HCT116 (cell line): ENCODE measurements at regions not wholly inside any gene's neighbourhood (a gene's known extent, or its start where the extent isn't known, plus 50 kb on each side); places are given as distances from the start of the nearest gene placed in this dataset.

Experiments
- ATAC-seq: fragments of 200-7000 bp; cut with Tn5 transposase; 2 replicates; pipeline ENCODE4 v1.9.1; 2020; ENCODE audit warnings: mild to moderate bottlenecking, moderate library complexity
- BruUV-seq: library from RNA; stranded (reverse); fragments of 400-500 nt; replicated peaks from 2 replicates; lab custom pipeline; 2021; lab: Mats Ljungman, UMichigan
- CTCF ChIA-PET: fragments of 300-600 bp; sonication (Branson Sonifier 250); formaldehyde crosslinking; loops from one replicate; lab custom pipeline; 2021; ENCODE audit warnings: antibody characterized with exemption; lab: Charles Lee
- POLR2A ChIA-PET: fragments of 300-600, 350-600 bp; sonication (Branson Sonifier 250); formaldehyde crosslinking; loops from one replicate; lab custom pipeline; 2021; ENCODE audit warnings: antibody characterized with exemption; lab: Charles Lee
- RAD21 ChIA-PET, 2 experiments: fragments of 300-600 bp; sonication (Branson Sonifier 250); formaldehyde crosslinking; loops; one replicate each; lab custom pipeline; 2023; ENCODE audit warnings: low total read pairs in 2 of 2; ENCODE audit not compliant: uncharacterized antibody in 2 of 2, unreplicated experiment in 2 of 2, low non-redundant PET in 1 of 2; lab: Charles Lee
- DNase-seq: peaks from one replicate; pipeline ENCODE4 v3.0.0-alpha.2; 2010; ENCODE audit warnings: low read depth, low spot score
- H2AFZ ChIP-seq: fragments of 200-600 bp; shearing (Covaris generic), sonication (generic); 2 replicates; pipeline ENCODE4 v1.6.1; 2017; ENCODE audit warnings: low read depth, mixed run types, mixed read lengths, antibody characterized with exemption, low read length; ENCODE audit not compliant: poor library complexity, severe bottlenecking
- H3K27ac ChIP-seq: 2 replicates; pipeline ENCODE4 v1.5.1; 2012; ENCODE audit warnings: low read depth, low read length
- H3K27me3 ChIP-seq: fragments of 200-600 bp; sonication (generic); 2 replicates; pipeline ENCODE4 v1.6.1; 2016; ENCODE audit warnings: mixed run types, low read length, mixed read lengths; ENCODE audit not compliant: insufficient read depth
- H3K36me3 ChIP-seq, 2 experiments: fragments of 200-500 bp in 1 of 2; fragments of 200-600 bp in 1 of 2; sonication (Bioruptor generic) in 1 of 2; sonication (generic) in 1 of 2; 2 replicates each; pipeline versions ENCODE4 v1.5.1 to v1.6.1; 2014 to 2016; ENCODE audit warnings: low read length in 2 of 2, inconsistent platforms in 1 of 2, mixed read lengths in 1 of 2, mixed run types in 1 of 2; ENCODE audit not compliant: insufficient read depth in 2 of 2, control insufficient read depth in 1 of 2
- H3K4me1 ChIP-seq, 2 experiments: fragments of 200-600 bp in 1 of 2; sonication (generic) in 1 of 2; 2 replicates each; pipeline versions ENCODE4 v1.5.1 to v1.6.1; 2012 to 2017; ENCODE audit warnings: low read length in 2 of 2, inconsistent platforms in 1 of 2, mild to moderate bottlenecking in 1 of 2, mixed read lengths in 1 of 2, mixed run types in 1 of 2, moderate library complexity in 1 of 2; ENCODE audit not compliant: insufficient read depth in 2 of 2, control insufficient read depth in 1 of 2
- H3K4me2 ChIP-seq: fragments of 200-600 bp; sonication (generic); 2 replicates; pipeline ENCODE4 v1.6.1; 2017; ENCODE audit warnings: mixed run types, low read length, mixed read lengths
- H3K4me3 ChIP-seq, 2 experiments: fragments of 200-600 bp in 1 of 2; sonication (generic) in 1 of 2; replicated peaks in 1 of 2; 2 replicates each; pipeline ENCODE4 v1.5.1; 2011 to 2016; ENCODE audit warnings: low read length in 2 of 2, control low read depth in 1 of 2, low read depth in 1 of 2, mild to moderate bottlenecking in 1 of 2, mixed read lengths in 1 of 2, mixed run types in 1 of 2
- H3K79me2 ChIP-seq: fragments of 200-600 bp; sonication (generic); 2 replicates; pipeline ENCODE4 v1.6.1; 2017; ENCODE audit warnings: mild to moderate bottlenecking, mixed run types, low read length, moderate library complexity, mixed read lengths; ENCODE audit not compliant: insufficient read depth
- H3K9ac ChIP-seq: fragments of 200-600 bp; sonication (generic); 2 replicates; pipeline ENCODE4 v1.6.1; 2016; ENCODE audit warnings: low read length, mixed read lengths
- H3K9me2 ChIP-seq: fragments of 200-600 bp; sonication (generic), shearing (Covaris generic); 2 replicates; pipeline ENCODE4 v1.6.1; 2017; ENCODE audit warnings: mixed run types, mild to moderate bottlenecking, moderate library complexity; ENCODE audit not compliant: insufficient read depth
- H3K9me3 ChIP-seq, 2 experiments: fragments of 200-500 bp in 1 of 2; fragments of 200-600 bp in 1 of 2; sonication (Bioruptor generic) in 1 of 2; sonication (generic) in 1 of 2; 2 replicates each; pipeline ENCODE4 v1.6.1; 2014 to 2017; ENCODE audit warnings: low read length in 2 of 2, mixed read lengths in 2 of 2, inconsistent platforms in 1 of 2, low read depth in 1 of 2, mild to moderate bottlenecking in 1 of 2, mixed run types in 1 of 2, moderate library complexity in 1 of 2; ENCODE audit not compliant: control insufficient read depth in 1 of 2, insufficient read depth in 1 of 2
- H4K20me1 ChIP-seq: fragments of 200-600 bp; sonication (generic), shearing (Covaris generic); 2 replicates; pipeline ENCODE4 v1.6.1; 2017; ENCODE audit warnings: mixed run types, mild to moderate bottlenecking, moderate library complexity; ENCODE audit not compliant: insufficient read depth
- CBX3 ChIP-seq: IDR thresholded peaks from 2 replicates; pipeline ENCODE4 v1.6.1; 2012; ENCODE audit warnings: low read depth
- CEBPB ChIP-seq: IDR thresholded peaks from 2 replicates; pipeline ENCODE4 v1.6.1; 2012; ENCODE audit warnings: low read depth
- ELF1 ChIP-seq: IDR thresholded peaks from 2 replicates; pipeline ENCODE4 v1.6.1; 2012; ENCODE audit warnings: low read depth, borderline replicate concordance
- EZH2 ChIP-seq: fragments of 200-600 bp; sonication (generic); IDR thresholded peaks from 2 replicates; pipeline ENCODE4 v1.6.1; 2017; ENCODE audit warnings: antibody characterized with exemption, mixed run types
- EZH2phosphoT487 ChIP-seq: fragments of 200-600 bp; IDR thresholded peaks from 2 replicates; pipeline ENCODE4 v1.6.1; 2018; ENCODE audit warnings: antibody characterized with exemption, borderline replicate concordance
- FOSL1 ChIP-seq: IDR thresholded peaks from 2 replicates; pipeline ENCODE4 v1.6.1; 2012; ENCODE audit warnings: low read depth
- JUND ChIP-seq: IDR thresholded peaks from 2 replicates; pipeline ENCODE4 v1.6.1; 2012
- POLR2A ChIP-seq: IDR thresholded peaks from 2 replicates; pipeline ENCODE4 v1.7.0; 2011; ENCODE audit warnings: borderline replicate concordance; ENCODE audit not compliant: insufficient read depth, insufficient read length; ENCODE audit errors: extremely low read depth
- POLR2AphosphoS5 ChIP-seq: IDR thresholded peaks from 2 replicates; pipeline ENCODE4 v1.6.1; 2011; ENCODE audit warnings: mild to moderate bottlenecking, low read depth, low read length, moderate library complexity
- SP1 ChIP-seq: IDR thresholded peaks from 2 replicates; pipeline ENCODE4 v1.6.1; 2012; ENCODE audit warnings: low read depth
- SRF ChIP-seq: IDR thresholded peaks from 2 replicates; pipeline ENCODE4 v1.6.1; 2012; ENCODE audit warnings: low read depth
- TCF7L2 ChIP-seq: IDR thresholded peaks from 2 replicates; pipeline ENCODE4 v1.7.0; 2011; ENCODE audit warnings: borderline replicate concordance, inconsistent platforms; ENCODE audit not compliant: insufficient read depth, insufficient read length; ENCODE audit errors: extremely low read depth
- YY1 ChIP-seq: IDR thresholded peaks from 2 replicates; pipeline ENCODE4 v1.6.1; 2011; ENCODE audit warnings: low read length, low read depth, moderate library complexity, mild to moderate bottlenecking; ENCODE audit not compliant: insufficient replicate concordance; ENCODE audit errors: extremely low read depth
- ZNF274 ChIP-seq: fragments of 200-500 bp; sonication (Bioruptor generic); IDR thresholded peaks from 2 replicates; pipeline ENCODE4 v1.6.1; 2014; ENCODE audit warnings: mild to moderate bottlenecking, low read depth, low read length, inconsistent platforms
- intact Hi-C: fragments of 100-400 bp; cut with micrococcal nuclease; formaldehyde crosslinking; loops from 2 replicates; pipeline ENCODE4 v1.10.0; 2022
- TF ChIP-seq, protein P1 (sequence below): IDR thresholded peaks from 2 replicates; pipeline ENCODE4 v1.6.1; 2012
- TF ChIP-seq, protein P2 (sequence below), 3 experiments: fragments of 200-600 bp in 1 of 3; sonication (generic) in 1 of 3; IDR thresholded peaks in 2 of 3; conservative IDR thresholded peaks in 1 of 3; 2 replicates each; pipeline ENCODE4 v1.5.1; 2012 to 2017; ENCODE audit warnings: low read depth in 2 of 3, low read length in 2 of 3, antibody characterized with exemption in 1 of 3, borderline replicate concordance in 1 of 3, control low read depth in 1 of 3, mild to moderate bottlenecking in 1 of 3, mixed read lengths in 1 of 3, mixed run types in 1 of 3, moderate library complexity in 1 of 3; ENCODE audit not compliant: insufficient read depth in 1 of 3
- TF ChIP-seq, protein P3 (sequence below): IDR thresholded peaks from 2 replicates; pipeline ENCODE4 v1.6.1; 2012; ENCODE audit warnings: low read depth
- TF ChIP-seq, protein P4 (sequence below): IDR thresholded peaks from 2 replicates; pipeline ENCODE4 v1.6.1; 2012
- TF ChIP-seq, protein P5 (sequence below): IDR thresholded peaks from 2 replicates; pipeline ENCODE4 v1.6.1; 2011; ENCODE audit warnings: mild to moderate bottlenecking, low read length, moderate library complexity; ENCODE audit not compliant: insufficient replicate concordance; ENCODE audit errors: extremely low read depth

DNA sequence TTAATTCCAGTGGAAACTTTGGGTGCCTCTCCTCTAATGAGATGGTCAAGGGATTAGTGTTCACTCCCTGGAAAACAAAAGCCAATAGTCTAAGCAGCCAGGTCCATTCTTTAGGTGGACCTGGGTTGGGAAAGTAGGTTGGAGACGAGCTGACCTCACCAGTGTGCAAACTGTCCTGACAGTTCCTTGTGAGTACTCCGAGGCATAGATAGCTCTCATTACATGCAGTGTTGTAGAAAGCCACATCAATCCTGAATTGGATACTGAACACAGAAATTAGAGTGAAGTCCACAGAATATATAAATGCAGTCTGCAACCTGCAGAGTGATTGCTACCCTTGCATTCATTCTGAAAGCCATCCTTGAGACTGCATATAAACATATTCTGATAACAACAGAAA lies 675.1 kb upstream of the CXADR start:
- intact Hi-C loops: no loop called here
- Histone ChIP-seq H3K4me3 (no peak overlapping the region), H3K27me3 (no peaks in the 10 kb centered on the region), H3K27ac (no peak overlapping the region), H3K9ac (no peak overlapping the region), H2AFZ (no peak overlapping the region), H3K4me2 (no peak overlapping the region), H3K9me2 (no peaks in the 10 kb centered on the region), H3K79me2 (no peaks in the 10 kb centered on the region), H3K9me3 (peaks cover 5 to 23% of the 10 kb centered on the region in 2 experiments; a peak in 3 of 4 replicates), H3K4me1 (no peaks in the 10 kb centered on the region), H3K36me3 (no peaks in the 10 kb centered on the region), H4K20me1 (no peaks in the 10 kb centered on the region)
- no peak for ATAC-seq
- no TSS peak for BruUV-seq
- POLR2A ChIA-PET: no interaction called here
- TF ChIP-seq, protein P1, sequence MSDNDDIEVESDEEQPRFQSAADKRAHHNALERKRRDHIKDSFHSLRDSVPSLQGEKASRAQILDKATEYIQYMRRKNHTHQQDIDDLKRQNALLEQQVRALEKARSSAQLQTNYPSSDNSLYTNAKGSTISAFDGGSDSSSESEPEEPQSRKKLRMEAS: no peak
- TF ChIP-seq FOSL1: no peak
- TF ChIP-seq EZH2: no peak
- no peak for TF ChIP-seq CEBPB
- TF ChIP-seq JUND: no peak
- TF ChIP-seq, protein P2, sequence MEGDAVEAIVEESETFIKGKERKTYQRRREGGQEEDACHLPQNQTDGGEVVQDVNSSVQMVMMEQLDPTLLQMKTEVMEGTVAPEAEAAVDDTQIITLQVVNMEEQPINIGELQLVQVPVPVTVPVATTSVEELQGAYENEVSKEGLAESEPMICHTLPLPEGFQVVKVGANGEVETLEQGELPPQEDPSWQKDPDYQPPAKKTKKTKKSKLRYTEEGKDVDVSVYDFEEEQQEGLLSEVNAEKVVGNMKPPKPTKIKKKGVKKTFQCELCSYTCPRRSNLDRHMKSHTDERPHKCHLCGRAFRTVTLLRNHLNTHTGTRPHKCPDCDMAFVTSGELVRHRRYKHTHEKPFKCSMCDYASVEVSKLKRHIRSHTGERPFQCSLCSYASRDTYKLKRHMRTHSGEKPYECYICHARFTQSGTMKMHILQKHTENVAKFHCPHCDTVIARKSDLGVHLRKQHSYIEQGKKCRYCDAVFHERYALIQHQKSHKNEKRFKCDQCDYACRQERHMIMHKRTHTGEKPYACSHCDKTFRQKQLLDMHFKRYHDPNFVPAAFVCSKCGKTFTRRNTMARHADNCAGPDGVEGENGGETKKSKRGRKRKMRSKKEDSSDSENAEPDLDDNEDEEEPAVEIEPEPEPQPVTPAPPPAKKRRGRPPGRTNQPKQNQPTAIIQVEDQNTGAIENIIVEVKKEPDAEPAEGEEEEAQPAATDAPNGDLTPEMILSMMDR (IDR thresholded peaks at IDR 0.05 in 2 of 3, conservative IDR thresholded peaks at IDR 0.05 in 1 of 3; ENCODE audit: borderline replicate concordance in 1 of 3, insufficient read depth in 1 of 3, low read depth in 2 of 3, low read length in 2 of 3): no peak
- TF ChIP-seq SRF: no peak
- no peak for TF ChIP-seq ZNF274
- no peak for TF ChIP-seq TCF7L2
- TF ChIP-seq, protein P3, sequence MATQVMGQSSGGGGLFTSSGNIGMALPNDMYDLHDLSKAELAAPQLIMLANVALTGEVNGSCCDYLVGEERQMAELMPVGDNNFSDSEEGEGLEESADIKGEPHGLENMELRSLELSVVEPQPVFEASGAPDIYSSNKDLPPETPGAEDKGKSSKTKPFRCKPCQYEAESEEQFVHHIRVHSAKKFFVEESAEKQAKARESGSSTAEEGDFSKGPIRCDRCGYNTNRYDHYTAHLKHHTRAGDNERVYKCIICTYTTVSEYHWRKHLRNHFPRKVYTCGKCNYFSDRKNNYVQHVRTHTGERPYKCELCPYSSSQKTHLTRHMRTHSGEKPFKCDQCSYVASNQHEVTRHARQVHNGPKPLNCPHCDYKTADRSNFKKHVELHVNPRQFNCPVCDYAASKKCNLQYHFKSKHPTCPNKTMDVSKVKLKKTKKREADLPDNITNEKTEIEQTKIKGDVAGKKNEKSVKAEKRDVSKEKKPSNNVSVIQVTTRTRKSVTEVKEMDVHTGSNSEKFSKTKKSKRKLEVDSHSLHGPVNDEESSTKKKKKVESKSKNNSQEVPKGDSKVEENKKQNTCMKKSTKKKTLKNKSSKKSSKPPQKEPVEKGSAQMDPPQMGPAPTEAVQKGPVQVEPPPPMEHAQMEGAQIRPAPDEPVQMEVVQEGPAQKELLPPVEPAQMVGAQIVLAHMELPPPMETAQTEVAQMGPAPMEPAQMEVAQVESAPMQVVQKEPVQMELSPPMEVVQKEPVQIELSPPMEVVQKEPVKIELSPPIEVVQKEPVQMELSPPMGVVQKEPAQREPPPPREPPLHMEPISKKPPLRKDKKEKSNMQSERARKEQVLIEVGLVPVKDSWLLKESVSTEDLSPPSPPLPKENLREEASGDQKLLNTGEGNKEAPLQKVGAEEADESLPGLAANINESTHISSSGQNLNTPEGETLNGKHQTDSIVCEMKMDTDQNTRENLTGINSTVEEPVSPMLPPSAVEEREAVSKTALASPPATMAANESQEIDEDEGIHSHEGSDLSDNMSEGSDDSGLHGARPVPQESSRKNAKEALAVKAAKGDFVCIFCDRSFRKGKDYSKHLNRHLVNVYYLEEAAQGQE: no peak
- TF ChIP-seq SP1: no peak
- TF ChIP-seq, protein P4, sequence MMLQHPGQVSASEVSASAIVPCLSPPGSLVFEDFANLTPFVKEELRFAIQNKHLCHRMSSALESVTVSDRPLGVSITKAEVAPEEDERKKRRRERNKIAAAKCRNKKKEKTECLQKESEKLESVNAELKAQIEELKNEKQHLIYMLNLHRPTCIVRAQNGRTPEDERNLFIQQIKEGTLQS: no peak
- no peak for TF ChIP-seq CBX3
- no peak for TF ChIP-seq EZH2phosphoT487
- no peak for TF ChIP-seq ELF1
- TF ChIP-seq, protein P5, sequence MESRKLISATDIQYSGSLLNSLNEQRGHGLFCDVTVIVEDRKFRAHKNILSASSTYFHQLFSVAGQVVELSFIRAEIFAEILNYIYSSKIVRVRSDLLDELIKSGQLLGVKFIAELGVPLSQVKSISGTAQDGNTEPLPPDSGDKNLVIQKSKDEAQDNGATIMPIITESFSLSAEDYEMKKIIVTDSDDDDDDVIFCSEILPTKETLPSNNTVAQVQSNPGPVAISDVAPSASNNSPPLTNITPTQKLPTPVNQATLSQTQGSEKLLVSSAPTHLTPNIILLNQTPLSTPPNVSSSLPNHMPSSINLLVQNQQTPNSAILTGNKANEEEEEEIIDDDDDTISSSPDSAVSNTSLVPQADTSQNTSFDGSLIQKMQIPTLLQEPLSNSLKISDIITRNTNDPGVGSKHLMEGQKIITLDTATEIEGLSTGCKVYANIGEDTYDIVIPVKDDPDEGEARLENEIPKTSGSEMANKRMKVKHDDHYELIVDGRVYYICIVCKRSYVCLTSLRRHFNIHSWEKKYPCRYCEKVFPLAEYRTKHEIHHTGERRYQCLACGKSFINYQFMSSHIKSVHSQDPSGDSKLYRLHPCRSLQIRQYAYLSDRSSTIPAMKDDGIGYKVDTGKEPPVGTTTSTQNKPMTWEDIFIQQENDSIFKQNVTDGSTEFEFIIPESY: no peak
- no peak for TF ChIP-seq YY1
- TF ChIP-seq POLR2AphosphoS5: no peak
- TF ChIP-seq POLR2A: no peak
- CTCF ChIA-PET: no interaction called here
- RAD21 ChIA-PET: no interaction called here
- DNase-seq: no peak
